ENCODE measurements at regions not wholly inside any gene's neighbourhood (a gene's known extent, or its start where the extent isn't known, plus 50 kb on each side); places are given as distances from the start of the nearest gene placed in this dataset.

DNA sequence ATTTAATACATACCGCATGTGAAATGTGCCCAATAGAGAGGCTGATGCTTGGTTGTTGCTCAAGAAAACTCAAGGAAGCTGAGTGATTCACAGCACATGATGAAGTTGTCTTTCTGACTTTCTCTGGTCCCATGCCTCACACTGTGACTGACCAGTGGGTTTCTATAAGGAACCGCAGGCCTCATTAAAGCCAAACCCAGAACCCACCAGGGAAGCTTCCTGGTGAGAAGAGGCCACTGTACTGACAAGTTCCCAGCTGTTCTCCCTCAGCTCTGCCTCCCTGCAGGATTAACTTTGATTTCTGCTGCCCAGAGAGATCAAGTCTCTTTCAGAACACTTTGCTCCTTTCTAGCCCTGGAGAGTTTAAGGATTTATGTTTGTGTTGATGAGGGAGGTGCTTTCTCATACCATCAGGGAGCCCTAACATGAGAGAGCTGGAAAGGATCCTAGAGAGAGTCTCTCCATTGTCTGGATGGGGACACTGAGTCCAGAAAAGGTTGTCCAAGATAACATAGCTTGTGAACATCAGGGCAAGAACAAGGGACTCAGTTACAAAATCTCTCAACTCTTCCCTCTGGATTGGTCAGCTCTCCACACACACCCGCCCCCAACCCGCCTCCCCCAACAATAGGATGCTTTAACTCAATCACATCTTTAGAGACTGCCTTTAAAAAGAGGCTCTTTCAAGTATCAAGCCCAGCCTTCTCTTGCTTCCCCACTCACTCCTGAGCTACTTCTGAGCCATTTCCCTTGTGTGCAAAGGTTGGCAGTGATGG is 303.2 kb upstream of the TLE3 start:
- Mint-ChIP-seq H3K9me3 (no peaks in the 10 kb centered on the region), H3K27me3 (peaks cover 21% of the 10 kb centered on the region), H3K4me3 (no peak overlapping the region), H3K36me3 (no peaks in the 10 kb centered on the region), H3K4me1 (ENCODE audit: unreplicated experiment) (peaks cover 10% of the 10 kb centered on the region), H3K27ac (no peak overlapping the region)
- TF ChIP-seq, protein P1, sequence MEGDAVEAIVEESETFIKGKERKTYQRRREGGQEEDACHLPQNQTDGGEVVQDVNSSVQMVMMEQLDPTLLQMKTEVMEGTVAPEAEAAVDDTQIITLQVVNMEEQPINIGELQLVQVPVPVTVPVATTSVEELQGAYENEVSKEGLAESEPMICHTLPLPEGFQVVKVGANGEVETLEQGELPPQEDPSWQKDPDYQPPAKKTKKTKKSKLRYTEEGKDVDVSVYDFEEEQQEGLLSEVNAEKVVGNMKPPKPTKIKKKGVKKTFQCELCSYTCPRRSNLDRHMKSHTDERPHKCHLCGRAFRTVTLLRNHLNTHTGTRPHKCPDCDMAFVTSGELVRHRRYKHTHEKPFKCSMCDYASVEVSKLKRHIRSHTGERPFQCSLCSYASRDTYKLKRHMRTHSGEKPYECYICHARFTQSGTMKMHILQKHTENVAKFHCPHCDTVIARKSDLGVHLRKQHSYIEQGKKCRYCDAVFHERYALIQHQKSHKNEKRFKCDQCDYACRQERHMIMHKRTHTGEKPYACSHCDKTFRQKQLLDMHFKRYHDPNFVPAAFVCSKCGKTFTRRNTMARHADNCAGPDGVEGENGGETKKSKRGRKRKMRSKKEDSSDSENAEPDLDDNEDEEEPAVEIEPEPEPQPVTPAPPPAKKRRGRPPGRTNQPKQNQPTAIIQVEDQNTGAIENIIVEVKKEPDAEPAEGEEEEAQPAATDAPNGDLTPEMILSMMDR (conservative IDR thresholded peaks at IDR 0.05), result no peak
- no peak for DNase-seq (ENCODE audit: extremely low spot score, unreplicated experiment)

DNA sequence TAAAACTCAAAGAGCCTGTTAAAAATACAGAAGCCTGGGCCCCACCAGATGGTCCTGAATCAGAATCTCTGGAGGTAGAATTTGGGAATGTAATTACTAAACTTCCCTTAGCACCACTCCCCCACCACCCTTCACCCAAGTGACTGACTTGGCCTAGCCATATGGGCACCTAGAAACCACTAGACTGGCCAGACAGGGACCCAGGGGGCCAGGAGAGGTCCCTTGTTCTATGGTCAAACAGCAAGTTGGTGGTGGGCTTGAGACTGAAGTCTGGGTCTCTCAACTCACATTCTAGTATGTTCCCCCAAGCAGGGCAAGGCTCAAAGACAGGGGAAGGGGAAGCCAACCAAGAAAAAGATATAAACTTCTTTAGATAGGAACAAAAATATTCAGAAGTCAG is 301.5 kb upstream of the TLE3 start:
- TF ChIP-seq, protein P1 (conservative IDR thresholded peaks at IDR 0.05), result no peak
- Mint-ChIP-seq H3K4me3 (no peak overlapping the region), H3K27ac (no peak overlapping the region), H3K27me3 (peaks cover 29% of the 10 kb centered on the region), H3K4me1 (ENCODE audit: unreplicated experiment) (peaks cover 10% of the 10 kb centered on the region), H3K9me3 (no peaks in the 10 kb centered on the region), H3K36me3 (no peaks in the 10 kb centered on the region)
- no peak for DNase-seq (ENCODE audit: extremely low spot score, unreplicated experiment)

DNA sequence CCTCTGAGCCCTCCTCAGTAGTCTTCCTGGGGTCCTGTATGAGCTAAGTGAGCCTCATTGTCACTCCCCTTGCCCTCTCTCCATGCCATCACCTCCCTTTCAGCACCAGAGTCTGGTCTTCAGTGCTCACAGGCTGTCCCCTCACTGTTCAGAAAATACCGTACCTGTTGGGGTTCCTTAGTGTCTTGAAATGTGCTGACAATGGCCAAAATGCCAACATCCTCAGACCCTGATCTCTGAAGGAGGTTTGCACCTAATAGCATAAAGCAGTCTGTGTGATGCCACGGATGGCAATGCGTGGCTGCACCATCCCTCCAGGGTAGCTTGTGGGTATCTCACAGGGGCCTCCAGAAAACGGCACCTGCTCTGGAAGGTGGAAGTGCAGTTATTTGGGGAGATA is 301.0 kb upstream of the TLE3 start:
- no peaks in the 10 kb centered on the region for H3K9me3 Mint-ChIP-seq
- TF ChIP-seq, protein P1 (conservative IDR thresholded peaks at IDR 0.05), result no peak
- peaks cover 29% of the 10 kb centered on the region for H3K27me3 Mint-ChIP-seq
- no peak overlapping the region for H3K27ac Mint-ChIP-seq
- H3K4me3 Mint-ChIP-seq, result no peak overlapping the region
- H3K36me3 Mint-ChIP-seq, result no peaks in the 10 kb centered on the region
- peaks cover 10% of the 10 kb centered on the region for H3K4me1 Mint-ChIP-seq (ENCODE audit: unreplicated experiment)
- DNase-seq (ENCODE audit: extremely low spot score, unreplicated experiment), result no peak

DNA sequence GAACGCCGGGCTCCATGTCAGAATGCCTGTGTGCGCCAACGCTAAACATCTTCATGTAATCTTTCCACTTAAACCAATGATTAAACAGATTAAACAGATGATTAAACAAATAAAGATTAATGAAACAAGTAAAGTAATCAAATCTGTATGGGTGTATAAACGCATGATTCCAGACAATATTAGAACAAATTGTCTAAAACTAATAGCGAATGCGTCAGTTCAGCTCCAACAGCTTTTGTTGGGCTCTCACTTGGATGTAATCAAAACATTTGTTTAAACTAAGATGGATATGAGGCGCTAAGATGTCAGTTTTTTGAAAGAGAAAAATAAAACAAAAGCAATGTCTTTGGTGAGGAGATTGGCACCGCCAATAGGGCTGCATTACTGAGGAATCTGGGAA is 299.1 kb upstream of the TLE3 start:
- no peak overlapping the region for H3K4me3 Mint-ChIP-seq
- no peak for DNase-seq (ENCODE audit: extremely low spot score, unreplicated experiment)
- peaks cover 10% of the 10 kb centered on the region for H3K4me1 Mint-ChIP-seq (ENCODE audit: unreplicated experiment)
- H3K27ac Mint-ChIP-seq, result no peak overlapping the region
- H3K36me3 Mint-ChIP-seq, result no peaks in the 10 kb centered on the region
- peaks cover 29% of the 10 kb centered on the region for H3K27me3 Mint-ChIP-seq
- TF ChIP-seq, protein P1 (conservative IDR thresholded peaks at IDR 0.05), result no peak
- no peaks in the 10 kb centered on the region for H3K9me3 Mint-ChIP-seq

DNA sequence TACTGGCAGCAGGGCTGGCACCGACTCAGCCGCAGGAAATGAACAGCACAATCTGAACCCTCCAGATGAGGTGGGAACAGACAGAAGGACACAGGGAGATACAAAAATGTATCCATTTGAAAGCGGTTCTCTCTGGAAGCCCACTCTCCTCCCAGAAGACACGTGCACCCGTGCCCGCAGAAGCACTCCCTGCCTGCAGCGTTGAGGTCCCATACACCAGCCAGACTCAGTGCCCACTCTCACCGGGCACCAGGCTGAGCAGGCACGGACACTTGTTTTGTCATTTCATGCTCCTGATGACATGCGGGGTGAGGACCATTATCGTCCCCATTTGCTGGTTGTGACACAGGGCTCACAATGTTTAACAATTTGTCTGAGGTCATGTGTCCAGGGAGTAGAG is 297.4 kb upstream of the TLE3 start:
- TF ChIP-seq, protein P1 (conservative IDR thresholded peaks at IDR 0.05), result no peak
- H3K9me3 Mint-ChIP-seq, result no peaks in the 10 kb centered on the region
- H3K27me3 Mint-ChIP-seq, result peaks cover 21% of the 10 kb centered on the region
- H3K4me3 Mint-ChIP-seq, result no peak overlapping the region
- H3K36me3 Mint-ChIP-seq, result no peaks in the 10 kb centered on the region
- H3K4me1 Mint-ChIP-seq (ENCODE audit: unreplicated experiment), result peaks cover 10% of the 10 kb centered on the region
- DNase-seq (ENCODE audit: extremely low spot score, unreplicated experiment), result no peak
- H3K27ac Mint-ChIP-seq, result no peak overlapping the region
